Spleen (tissue), 11 donors: ENCODE measurements at regions not wholly inside any gene's neighbourhood (a gene's known extent, or its start where the extent isn't known, plus 50 kb on each side); places are given as distances from the start of the nearest gene placed in this dataset.

ENCODE experiments used
- DNase-seq: peaks from one replicate; pipeline ENCODE4 v3.0.0-alpha.2; 2020
- H3K27ac ChIP-seq, 8 donors: fragments of 200-600 bp; sonication (generic) in 7 of 8; 1 replicate in 4 of 8; 2 replicates in 4 of 8; pipeline versions ENCODE4 v1.5.0 to v1.8.0; 2016 to 2021; ENCODE audit warnings: inconsistent platforms in 4 of 8, mild to moderate bottlenecking in 4 of 8, moderate library complexity in 1 of 8
- H3K27me3 ChIP-seq, 7 donors: fragments of 200-600 bp; sonication (generic) in 6 of 7; replicated peaks in 1 of 7; 1 replicate in 4 of 7; 2 replicates in 3 of 7; pipeline versions ENCODE4 v1.5.0 to v1.8.0; 2016 to 2021; ENCODE audit warnings: inconsistent platforms in 3 of 7, mild to moderate bottlenecking in 1 of 7
- H3K36me3 ChIP-seq, 6 donors: fragments of 200-600 bp; sonication (generic) in 5 of 6; 1 replicate in 4 of 6; 2 replicates in 2 of 6; pipeline versions ENCODE4 v1.5.0 to v1.8.0; 2016 to 2021; ENCODE audit warnings: inconsistent platforms in 2 of 6
- H3K4me1 ChIP-seq, 6 donors: fragments of 200-600 bp; sonication (generic) in 5 of 6; 1 replicate in 3 of 6; 2 replicates in 3 of 6; pipeline versions ENCODE4 v1.5.0 to v1.8.0; 2016 to 2021; ENCODE audit warnings: inconsistent platforms in 3 of 6
- H3K4me3 ChIP-seq, 8 donors: fragments of 200-600 bp; sonication (generic) in 7 of 8; 1 replicate in 4 of 8; 2 replicates in 4 of 8; pipeline versions ENCODE4 v1.5.0 to v1.8.0; 2016 to 2021; ENCODE audit warnings: inconsistent platforms in 4 of 8, mild to moderate bottlenecking in 4 of 8, moderate library complexity in 2 of 8
- H3K9me3 ChIP-seq, 8 donors: fragments of 200-600 bp; sonication (generic) in 7 of 8; 1 replicate in 4 of 8; 2 replicates in 4 of 8; pipeline versions ENCODE4 v1.5.0 to v1.8.0; 2016 to 2021; ENCODE audit warnings: inconsistent platforms in 4 of 8
- POLR2A ChIP-seq, 3 donors: fragments of 450-650 bp; IDR thresholded peaks; one replicate each; pipeline ENCODE4 v1.5.1; 2017; ENCODE audit warnings: antibody characterized with exemption in 3 of 3, mild to moderate bottlenecking in 1 of 3
- POLR2AphosphoS5 ChIP-seq, 3 donors: sonication (generic); formaldehyde crosslinking; IDR thresholded peaks; one replicate each; pipeline ENCODE4 v1.5.1; 2017; ENCODE audit warnings: antibody characterized with exemption in 3 of 3
- WGBS, 5 donors: extraction: QIAGEN DNeasy Blood & Tissue Kit in 3 of 5; methylation state at CpG; one replicate each; pipeline versions ENCODE4 v1.1.5 to v1.1.7; 2013 to 2018; 5-methylcytosine and 5-hydroxymethylcytosine counted together
- intact Hi-C: fragments of 100-400 bp; cut with DNase I; formaldehyde crosslinking; loops from one replicate; pipeline ENCODE4 v1.15.0; 2023; ENCODE audit warnings: low total_unique reads
- TF ChIP-seq, protein P1 (sequence below), 11 experiments: fragments of 200-600 bp in 7 of 11; fragments of 450-650 bp in 4 of 11; sonication (generic) in 4 of 11; IDR thresholded peaks in 8 of 11; conservative IDR thresholded peaks in 3 of 11; 1 replicate in 7 of 11; 2 replicates in 4 of 11; pipeline versions ENCODE4 v1.4.0 to v1.8.0; 2016 to 2021; ENCODE audit warnings: antibody characterized with exemption in 11 of 11, inconsistent platforms in 4 of 11, mild to moderate bottlenecking in 1 of 11
- donor health status: healthy with polysubstance abuse.
- donor health status: DM: no; HTN: no; CAD: no; lungs with moderate emphysema.
- donor health status: DM: no; HTN: no; CAD: no.
- donor health status: Bipolar disorder and iron deficiency.
- donor health status: healthy.
- donor health status: DM: no; HTN: no; CAD: no.
- donor health status: DM: yes; HTN: yes; CAD: no.

GRCh38 chr16:27649021-27649420 lies 99.1 kb downstream of the KATNIP start:
- 93 to 96% (median 94%) methylated on average over 7 of the region's 7 CpGs for WGBS, 5 donors
- Histone ChIP-seq H3K9me3 (no peaks in the 10 kb centered on the region), H3K36me3 (peaks cover 0 to 71% (median 4%) of the 10 kb centered on the region in 6 donors), H3K4me3 (no peak overlapping the region), H3K4me1 (peaks cover 0 to 5% (median 0%) of the 10 kb centered on the region in 6 donors), H3K27ac (no peak overlapping the region), H3K27me3 (no peaks in the 10 kb centered on the region)
- DNase-seq: no peak
- intact Hi-C loops: no loop called here
- TF ChIP-seq POLR2A (IDR thresholded peaks at IDR 0.05): no peak
- no peak for TF ChIP-seq POLR2AphosphoS5 (IDR thresholded peaks at IDR 0.05)
- TF ChIP-seq, protein P1, sequence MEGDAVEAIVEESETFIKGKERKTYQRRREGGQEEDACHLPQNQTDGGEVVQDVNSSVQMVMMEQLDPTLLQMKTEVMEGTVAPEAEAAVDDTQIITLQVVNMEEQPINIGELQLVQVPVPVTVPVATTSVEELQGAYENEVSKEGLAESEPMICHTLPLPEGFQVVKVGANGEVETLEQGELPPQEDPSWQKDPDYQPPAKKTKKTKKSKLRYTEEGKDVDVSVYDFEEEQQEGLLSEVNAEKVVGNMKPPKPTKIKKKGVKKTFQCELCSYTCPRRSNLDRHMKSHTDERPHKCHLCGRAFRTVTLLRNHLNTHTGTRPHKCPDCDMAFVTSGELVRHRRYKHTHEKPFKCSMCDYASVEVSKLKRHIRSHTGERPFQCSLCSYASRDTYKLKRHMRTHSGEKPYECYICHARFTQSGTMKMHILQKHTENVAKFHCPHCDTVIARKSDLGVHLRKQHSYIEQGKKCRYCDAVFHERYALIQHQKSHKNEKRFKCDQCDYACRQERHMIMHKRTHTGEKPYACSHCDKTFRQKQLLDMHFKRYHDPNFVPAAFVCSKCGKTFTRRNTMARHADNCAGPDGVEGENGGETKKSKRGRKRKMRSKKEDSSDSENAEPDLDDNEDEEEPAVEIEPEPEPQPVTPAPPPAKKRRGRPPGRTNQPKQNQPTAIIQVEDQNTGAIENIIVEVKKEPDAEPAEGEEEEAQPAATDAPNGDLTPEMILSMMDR (IDR thresholded peaks at IDR 0.05 in 8 of 11, conservative IDR thresholded peaks at IDR 0.05 in 3 of 11): no peak

DNA sequence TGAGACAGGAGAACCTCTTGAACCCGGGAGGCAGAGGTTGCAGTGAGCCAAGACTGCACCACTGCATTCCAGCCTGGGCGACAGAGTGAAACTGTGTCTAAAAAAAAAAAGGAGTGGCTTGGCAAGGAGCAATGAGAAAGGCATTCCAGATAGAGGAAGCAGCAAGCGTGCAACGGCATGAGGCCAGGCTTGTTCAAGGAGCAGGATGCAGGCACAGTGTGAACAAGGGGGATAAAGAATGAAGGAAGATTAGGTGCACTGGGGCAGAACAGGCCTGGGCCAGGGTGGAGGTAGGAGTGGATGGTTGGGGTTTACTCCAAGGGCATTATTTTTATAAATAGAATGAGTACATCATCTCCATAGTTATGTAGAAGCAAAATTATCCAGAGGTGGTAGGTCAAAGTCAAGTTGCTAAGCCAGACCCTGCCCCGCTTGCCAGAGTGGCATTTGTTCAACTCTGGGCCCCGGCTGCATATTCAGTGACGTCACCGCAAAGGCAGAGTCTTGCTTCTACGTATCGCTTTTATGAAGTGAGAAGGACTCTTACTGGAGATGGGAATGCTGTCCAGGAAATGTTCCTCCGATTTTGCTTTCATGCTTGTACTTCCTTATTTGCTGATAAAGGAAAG lies 100.2 kb downstream of the KATNIP start:
- H3K4me1 ChIP-seq: peaks cover 0 to 5% (median 0%) of the 10 kb centered on the region in 6 donors
- no peak overlapping the region for H3K4me3 ChIP-seq
- 72 to 86% (median 85%) methylated on average over 11 of the region's 11 CpGs for WGBS, 5 donors
- intact Hi-C loops: no loop called here
- no peak for DNase-seq
- peaks cover 0 to 71% (median 4%) of the 10 kb centered on the region in 6 donors for H3K36me3 ChIP-seq
- no peak overlapping the region for H3K27ac ChIP-seq
- no peaks in the 10 kb centered on the region for H3K9me3 ChIP-seq
- TF ChIP-seq, protein P1 (IDR thresholded peaks at IDR 0.05 in 8 of 11, conservative IDR thresholded peaks at IDR 0.05 in 3 of 11): no peak
- TF ChIP-seq POLR2AphosphoS5 (IDR thresholded peaks at IDR 0.05): no peak
- no peak for TF ChIP-seq POLR2A (IDR thresholded peaks at IDR 0.05)
- no peaks in the 10 kb centered on the region for H3K27me3 ChIP-seq

DNA sequence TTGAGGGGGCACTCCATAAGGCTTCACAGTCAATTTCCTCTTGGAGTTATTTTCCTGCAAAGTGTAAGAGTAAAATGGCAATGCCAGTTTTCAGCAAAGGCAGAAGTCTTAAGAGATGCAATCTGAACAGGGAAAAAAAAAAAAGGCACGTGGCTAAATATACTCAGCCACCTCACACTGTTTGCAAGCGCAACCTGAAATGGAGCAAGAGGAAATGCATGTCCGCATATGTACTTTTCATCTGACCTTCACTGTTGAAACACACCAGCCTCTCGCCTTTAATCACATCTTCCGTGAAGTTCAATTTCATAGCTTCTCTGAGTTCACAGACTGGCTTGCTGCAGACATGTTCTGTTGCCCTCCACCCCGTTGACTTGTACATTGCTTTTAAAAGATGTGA lies 101.4 kb downstream of the KATNIP start:
- Histone ChIP-seq H3K4me3 (no peak overlapping the region), H3K9me3 (peaks cover 0 to 5% (median 0%) of the 10 kb centered on the region in 8 donors), H3K27me3 (no peaks in the 10 kb centered on the region), H3K27ac (peak overlapping the region in 1 of 8 donors; percentile 30), H3K36me3 (peaks cover 0 to 80% (median 8%) of the 10 kb centered on the region in 6 donors), H3K4me1 (peaks cover 0 to 4% (median 0%) of the 10 kb centered on the region in 6 donors)
- 54 to 84% (median 68%) methylated on average over 6 of the region's 6 CpGs for WGBS, 5 donors
- TF ChIP-seq, protein P1 (IDR thresholded peaks at IDR 0.05 in 8 of 11, conservative IDR thresholded peaks at IDR 0.05 in 3 of 11): no peak
- no peak for TF ChIP-seq POLR2AphosphoS5 (IDR thresholded peaks at IDR 0.05)
- intact Hi-C loops: no loop called here
- DNase-seq: no peak

GRCh38 chr16:27657811-27658210 lies 107.9 kb downstream of the KATNIP start:
- H3K27me3 ChIP-seq: no peaks in the 10 kb centered on the region
- 87 to 96% (median 92%) methylated on average over 6 of the region's 6 CpGs for WGBS, 5 donors
- no peak overlapping the region for H3K4me3 ChIP-seq
- peaks cover 0 to 59% (median 4%) of the 10 kb centered on the region in 6 donors for H3K36me3 ChIP-seq
- intact Hi-C loops: no loop called here
- TF ChIP-seq, protein P1 (IDR thresholded peaks at IDR 0.05 in 8 of 11, conservative IDR thresholded peaks at IDR 0.05 in 3 of 11): no peak
- TF ChIP-seq POLR2A (IDR thresholded peaks at IDR 0.05): no peak
- no peak for TF ChIP-seq POLR2AphosphoS5 (IDR thresholded peaks at IDR 0.05)
- H3K4me1 ChIP-seq: no peaks in the 10 kb centered on the region
- no peak overlapping the region for H3K27ac ChIP-seq
- H3K9me3 ChIP-seq: peaks cover 0 to 6% (median 0%) of the 10 kb centered on the region in 8 donors
- no peak for DNase-seq
